HFFc6 (cell line): ENCODE measurements at regions not wholly inside any gene's neighbourhood (a gene's known extent, or its start where the extent isn't known, plus 50 kb on each side); places are given as distances from the start of the nearest gene placed in this dataset.
"Not testable (repeated sequence)": the region's sequence is repeated elsewhere in the genome, so short reads cannot be mapped to it uniquely, and the experiment has no call there.

Experiments used
- DNase-seq: peaks from one replicate; pipeline ENCODE4 v3.0.0-alpha.2; 2018
- H3K27ac Mint-ChIP-seq: 2 replicates; pipeline ENCODE4 v1.8.0; 2020; ENCODE audit warnings: mild to moderate bottlenecking, mixed read lengths
- H3K27me3 Mint-ChIP-seq: 2 replicates; pipeline ENCODE4 v1.8.0; 2021; ENCODE audit warnings: mild to moderate bottlenecking, moderate library complexity, mixed read lengths; ENCODE audit not compliant: insufficient read depth
- H3K36me3 Mint-ChIP-seq: 2 replicates; pipeline ENCODE4 v1.8.0; 2021; ENCODE audit warnings: low read depth, mixed read lengths
- H3K4me1 Mint-ChIP-seq: 2 replicates; pipeline ENCODE4 v1.8.0; 2020; ENCODE audit warnings: low read depth, mixed read lengths
- H3K4me3 Mint-ChIP-seq: 2 replicates; pipeline ENCODE4 v1.8.0; 2020; ENCODE audit warnings: mild to moderate bottlenecking, moderate library complexity, mixed read lengths
- H3K9me3 Mint-ChIP-seq: 2 replicates; pipeline ENCODE4 v1.8.0; 2020; ENCODE audit warnings: mild to moderate bottlenecking, mixed read lengths
- CTCF ChIP-seq: fragments of 200-600 bp; sonication (generic); IDR thresholded peaks from 2 replicates; pipeline ENCODE4 v1.5.0; 2021; ENCODE audit warnings: antibody characterized with exemption, mild to moderate bottlenecking

GRCh38 chr2:187617905-187618304 is 63.7 kb upstream of the TFPI start:
- no peaks in the 10 kb centered on the region for H3K9me3 Mint-ChIP-seq
- no peak for DNase-seq
- TF ChIP-seq CTCF: no peak
- no peak overlapping the region for H3K27ac Mint-ChIP-seq
- no peaks in the 10 kb centered on the region; the same call in 1 of the 2 replicates for H3K27me3 Mint-ChIP-seq
- H3K4me3 Mint-ChIP-seq: no peak overlapping the region
- no peaks in the 10 kb centered on the region for H3K36me3 Mint-ChIP-seq
- peaks cover 26% of the 10 kb centered on the region for H3K4me1 Mint-ChIP-seq

GRCh38 chr2:187618813-187619212 is 64.6 kb upstream of the TFPI start:
- H3K36me3 Mint-ChIP-seq: no peaks in the 10 kb centered on the region
- peaks cover 23% of the 10 kb centered on the region for H3K4me1 Mint-ChIP-seq
- H3K27me3 Mint-ChIP-seq: no peaks in the 10 kb centered on the region; the same call in 1 of the 2 replicates
- no peak overlapping the region for H3K4me3 Mint-ChIP-seq
- H3K9me3 Mint-ChIP-seq: no peaks in the 10 kb centered on the region
- TF ChIP-seq CTCF: no peak
- H3K27ac Mint-ChIP-seq: no peak overlapping the region
- DNase-seq: no peak

- Mint-ChIP-seq H3K4me1 (no peaks in the 10 kb centered on the region), H3K36me3 (peaks cover 6% of the 10 kb centered on the region; the same call in 1 of the 2 replicates)
- no peak for TF ChIP-seq CTCF
Observed at GRCh38 chr2:187627153-187627552, 72.9 kb upstream of the TFPI start.

GRCh38 chr2:187636731-187637391 is 82.6 kb upstream of the TFPI start:
- H3K4me3 Mint-ChIP-seq, H3K36me3 Mint-ChIP-seq, H3K27ac Mint-ChIP-seq, DNase-seq, H3K9me3 Mint-ChIP-seq, H3K27me3 Mint-ChIP-seq, H3K4me1 Mint-ChIP-seq: not testable (repeated sequence)

More at GRCh38 chr2:187627153-187627552, 72.9 kb upstream of the TFPI start:
- no peak overlapping the region for H3K27ac Mint-ChIP-seq
- no peak for DNase-seq
- H3K9me3 Mint-ChIP-seq: peaks cover 12% of the 10 kb centered on the region
- H3K4me3 Mint-ChIP-seq: no peak overlapping the region
- no peaks in the 10 kb centered on the region for H3K27me3 Mint-ChIP-seq

- not testable (repeated sequence) for H3K4me3 Mint-ChIP-seq, H3K9me3 Mint-ChIP-seq, DNase-seq, H3K27ac Mint-ChIP-seq, H3K36me3 Mint-ChIP-seq, H3K27me3 Mint-ChIP-seq
- H3K4me1 Mint-ChIP-seq: peaks cover 12% of the 10 kb centered on the region
Observed at GRCh38 chr2:187637392-187637740, 83.1 kb upstream of the TFPI start.

GRCh38 chr2:187637771-187638170 is 83.5 kb upstream of the TFPI start:
- H3K36me3 Mint-ChIP-seq, H3K9me3 Mint-ChIP-seq, DNase-seq, H3K4me3 Mint-ChIP-seq, H3K27ac Mint-ChIP-seq, H3K27me3 Mint-ChIP-seq: not testable (repeated sequence)
- peaks cover 16% of the 10 kb centered on the region for H3K4me1 Mint-ChIP-seq

- Mint-ChIP-seq H3K27ac (no peak overlapping the region), H3K4me1 (peaks cover 22% of the 10 kb centered on the region), H3K9me3 (0 out of 2 replicates have a peak, but pooled peaks cover 6% of the 10 kb centered on the region), H3K36me3 (no peaks in the 10 kb centered on the region), H3K4me3 (no peak overlapping the region), H3K27me3 (no peaks in the 10 kb centered on the region)
- no peak for DNase-seq
- no peak for TF ChIP-seq CTCF
Observed at GRCh38 chr2:187638840-187639239, 84.6 kb upstream of the TFPI start.
